ENCODE measurements at regions not wholly inside any gene's neighbourhood (a gene's known extent, or its start where the extent isn't known, plus 50 kb on each side); places are given as distances from the start of the nearest gene placed in this dataset.

- 92 to 97% methylated on average over 15 to 22 of the region's 22 CpGs for WGBS, 2 experiments (ENCODE audit: insufficient coverage in 1 of 2, insufficient read length in 1 of 2)
- peaks cover 41% of the 10 kb centered on the region for H3K36me3 ChIP-seq (ENCODE audit: control insufficient read depth, insufficient read depth, low read length)
- Mint-ChIP-seq H3K9me3 (no peaks in the 10 kb centered on the region), H3K4me1 (peaks cover 2% of the 10 kb centered on the region), H3K36me3 (ENCODE audit: low read depth) (peaks cover 42% of the 10 kb centered on the region), H3K27ac (no peak overlapping the region), H3K4me3 (no peak overlapping the region), H3K27me3 (ENCODE audit: insufficient read depth) (no peaks in the 10 kb centered on the region)
- H3K4me3 ChIP-seq (ENCODE audit: low read length) = no peak overlapping the region
- no peak overlapping the region for H3K27ac ChIP-seq (ENCODE audit: low read depth, low read length)
- no peak overlapping the region for H3K9ac ChIP-seq (ENCODE audit: extremely low read depth, low read length, poor library complexity, severe bottlenecking)
- no peaks in the 10 kb centered on the region for H3K27me3 ChIP-seq (ENCODE audit: control insufficient read depth, insufficient read depth, low read length, poor library complexity, severe bottlenecking)
- H3K9me3 ChIP-seq (ENCODE audit: control insufficient read depth, low read length) = no peaks in the 10 kb centered on the region
- no peak for DNase-seq
- H3K4me1 ChIP-seq (ENCODE audit: control insufficient read depth, insufficient read depth, low read length) = no peaks in the 10 kb centered on the region
- TF ChIP-seq, protein P1, sequence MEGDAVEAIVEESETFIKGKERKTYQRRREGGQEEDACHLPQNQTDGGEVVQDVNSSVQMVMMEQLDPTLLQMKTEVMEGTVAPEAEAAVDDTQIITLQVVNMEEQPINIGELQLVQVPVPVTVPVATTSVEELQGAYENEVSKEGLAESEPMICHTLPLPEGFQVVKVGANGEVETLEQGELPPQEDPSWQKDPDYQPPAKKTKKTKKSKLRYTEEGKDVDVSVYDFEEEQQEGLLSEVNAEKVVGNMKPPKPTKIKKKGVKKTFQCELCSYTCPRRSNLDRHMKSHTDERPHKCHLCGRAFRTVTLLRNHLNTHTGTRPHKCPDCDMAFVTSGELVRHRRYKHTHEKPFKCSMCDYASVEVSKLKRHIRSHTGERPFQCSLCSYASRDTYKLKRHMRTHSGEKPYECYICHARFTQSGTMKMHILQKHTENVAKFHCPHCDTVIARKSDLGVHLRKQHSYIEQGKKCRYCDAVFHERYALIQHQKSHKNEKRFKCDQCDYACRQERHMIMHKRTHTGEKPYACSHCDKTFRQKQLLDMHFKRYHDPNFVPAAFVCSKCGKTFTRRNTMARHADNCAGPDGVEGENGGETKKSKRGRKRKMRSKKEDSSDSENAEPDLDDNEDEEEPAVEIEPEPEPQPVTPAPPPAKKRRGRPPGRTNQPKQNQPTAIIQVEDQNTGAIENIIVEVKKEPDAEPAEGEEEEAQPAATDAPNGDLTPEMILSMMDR (conservative IDR thresholded peaks at IDR 0.05) = no peak
Measured at GRCh38 chr12:124397807-124398577, 103.1 kb downstream of the RFLNA start.

DNA sequence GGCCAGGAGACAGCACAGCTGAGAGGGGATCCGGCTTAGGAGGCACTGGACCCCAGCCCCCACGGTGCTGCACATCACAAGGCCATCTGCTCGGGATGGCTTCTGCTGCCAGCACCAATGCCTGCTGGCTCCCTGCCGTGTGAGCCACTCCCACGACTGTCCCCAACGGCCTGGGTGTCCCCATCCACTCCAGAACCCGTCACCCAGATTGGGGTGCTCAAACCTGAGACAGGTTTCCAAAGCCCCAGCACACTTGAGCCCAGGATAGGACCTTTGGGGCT, 102.4 kb downstream of the RFLNA start:
- no peak overlapping the region for H3K27ac Mint-ChIP-seq
- no peak overlapping the region for H3K9ac ChIP-seq (ENCODE audit: extremely low read depth, low read length, poor library complexity, severe bottlenecking)
- no peak overlapping the region for H3K27ac ChIP-seq (ENCODE audit: low read depth, low read length)
- no peak overlapping the region for H3K4me3 ChIP-seq (ENCODE audit: low read length)
- peaks cover under 1% of the 10 kb centered on the region for H3K4me1 Mint-ChIP-seq
- peaks cover 41% of the 10 kb centered on the region for H3K36me3 ChIP-seq (ENCODE audit: control insufficient read depth, insufficient read depth, low read length)
- H3K4me1 ChIP-seq (ENCODE audit: control insufficient read depth, insufficient read depth, low read length) = peaks cover 3% of the 10 kb centered on the region
- no peaks in the 10 kb centered on the region for H3K9me3 ChIP-seq (ENCODE audit: control insufficient read depth, low read length)
- WGBS, 2 experiments (ENCODE audit: insufficient coverage in 1 of 2, insufficient read length in 1 of 2) = 93 to 95% methylated on average over 4 to 7 of the region's 7 CpGs
- H3K27me3 ChIP-seq (ENCODE audit: control insufficient read depth, insufficient read depth, low read length, poor library complexity, severe bottlenecking) = no peaks in the 10 kb centered on the region
- DNase-seq = no peak
- H3K27me3 Mint-ChIP-seq (ENCODE audit: insufficient read depth) = no peaks in the 10 kb centered on the region
- TF ChIP-seq, protein P1 (conservative IDR thresholded peaks at IDR 0.05) = no peak
- H3K4me3 Mint-ChIP-seq = no peak overlapping the region
- H3K9me3 Mint-ChIP-seq = no peaks in the 10 kb centered on the region
- H3K36me3 Mint-ChIP-seq (ENCODE audit: low read depth) = peaks cover 40% of the 10 kb centered on the region

GRCh38 chr12:124396544-124397398, 101.9 kb downstream of the RFLNA start:
- H3K27ac Mint-ChIP-seq = no peak overlapping the region
- Histone ChIP-seq H3K4me3 (ENCODE audit: low read length) (no peak overlapping the region), H3K27ac (ENCODE audit: low read depth, low read length) (no peak overlapping the region), H3K27me3 (ENCODE audit: control insufficient read depth, insufficient read depth, low read length, poor library complexity, severe bottlenecking) (no peaks in the 10 kb centered on the region), H3K9me3 (ENCODE audit: control insufficient read depth, low read length) (no peaks in the 10 kb centered on the region), H3K4me1 (ENCODE audit: control insufficient read depth, insufficient read depth, low read length) (peaks cover 3% of the 10 kb centered on the region), H3K36me3 (ENCODE audit: control insufficient read depth, insufficient read depth, low read length) (peaks cover 41% of the 10 kb centered on the region), H3K9ac (ENCODE audit: extremely low read depth, low read length, poor library complexity, severe bottlenecking) (no peak overlapping the region)
- WGBS, 2 experiments (ENCODE audit: insufficient coverage in 1 of 2, insufficient read length in 1 of 2) = 89 to 93% methylated on average over 18 to 35 of the region's 35 CpGs
- no peak for DNase-seq
- H3K36me3 Mint-ChIP-seq (ENCODE audit: low read depth) = peaks cover 42% of the 10 kb centered on the region
- TF ChIP-seq, protein P1 (conservative IDR thresholded peaks at IDR 0.05) = no peak
- no peaks in the 10 kb centered on the region for H3K4me1 Mint-ChIP-seq
- no peak overlapping the region for H3K4me3 Mint-ChIP-seq
- no peaks in the 10 kb centered on the region for H3K9me3 Mint-ChIP-seq
- H3K27me3 Mint-ChIP-seq (ENCODE audit: insufficient read depth) = no peaks in the 10 kb centered on the region

Measured in endodermal cell (in vitro differentiated cells).